ENCODE measurements at regions not wholly inside any gene's neighbourhood (a gene's known extent, or its start where the extent isn't known, plus 50 kb on each side); places are given as distances from the start of the nearest gene placed in this dataset.

DNA sequence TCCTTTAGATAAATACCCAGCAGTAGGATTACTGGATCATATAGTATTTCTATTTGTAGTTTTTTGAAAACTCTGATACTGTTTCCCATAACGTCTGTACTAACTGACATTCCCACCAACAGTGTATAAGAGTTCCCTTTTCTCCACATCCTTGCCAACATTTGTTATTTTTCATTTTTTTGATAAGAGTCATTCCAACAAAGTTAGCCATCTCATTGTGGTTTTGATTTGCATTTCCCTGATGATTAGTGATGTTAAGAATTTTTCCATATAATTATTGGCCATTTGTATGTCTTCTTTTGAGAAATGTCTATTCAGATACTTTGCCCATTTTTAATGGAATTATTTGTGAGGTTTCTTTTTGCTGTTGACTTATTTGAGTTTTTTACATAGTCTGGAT, 486.0 kb downstream of the FLRT2 start:
- no peak for DNase-seq

DNA sequence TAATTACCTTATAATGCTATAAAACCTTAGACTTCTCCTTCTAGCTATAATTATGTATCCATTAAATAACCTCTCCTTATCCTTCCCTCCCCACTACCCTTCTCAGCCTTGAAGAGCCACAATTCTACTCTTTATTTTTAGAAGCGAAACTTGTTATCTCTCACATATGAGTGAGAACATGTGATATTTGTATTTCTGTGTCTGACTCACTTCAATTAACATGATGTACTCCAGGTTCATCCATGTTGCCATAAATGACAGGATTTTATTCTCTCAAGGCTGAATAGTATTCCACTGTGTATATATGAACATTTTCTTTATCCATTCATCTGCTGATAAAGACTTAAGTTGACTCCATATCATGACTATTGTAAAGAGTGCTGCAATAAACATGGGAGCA, 485.6 kb downstream of the FLRT2 start:
- no peak for DNase-seq

DNA sequence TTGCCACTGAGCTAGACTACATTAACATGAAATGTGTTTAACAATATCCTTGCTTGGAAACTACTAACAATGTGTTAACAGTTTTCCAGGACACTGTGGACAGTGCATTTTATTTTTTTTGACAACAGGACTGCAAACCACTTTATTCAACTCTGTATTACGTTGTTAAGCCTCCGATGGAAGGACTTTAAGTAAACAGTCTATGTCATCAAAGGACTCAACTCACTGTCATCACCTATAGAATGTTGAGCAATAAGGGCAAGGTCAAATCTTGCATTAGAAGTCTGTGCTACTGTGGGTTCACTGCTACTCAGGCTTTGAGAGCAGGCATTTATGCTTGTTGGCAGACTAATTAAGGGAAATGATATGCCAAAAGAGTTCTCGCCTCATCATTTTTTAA, 483.7 kb downstream of the FLRT2 start:
- DNase-seq, result no peak

DNA sequence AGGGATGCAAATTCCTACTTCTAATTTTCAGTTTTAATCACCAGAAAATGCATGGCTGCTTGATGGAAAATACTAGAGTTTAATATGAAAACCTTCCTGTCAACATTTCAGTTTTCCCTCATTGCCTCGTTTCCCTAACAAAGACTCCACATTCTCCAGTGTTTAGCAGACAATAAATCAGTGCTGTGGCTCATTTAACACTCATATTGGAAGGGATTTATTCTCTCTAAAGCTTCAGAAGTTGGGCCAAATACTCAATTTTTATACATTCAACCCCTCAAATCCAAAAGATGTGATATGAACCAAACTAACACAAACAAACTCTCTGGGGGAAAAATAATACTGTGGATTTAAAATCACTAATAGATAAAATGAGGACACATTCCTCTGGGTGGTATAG, 482.5 kb downstream of the FLRT2 start:
- DNase-seq, result no peak

DNA sequence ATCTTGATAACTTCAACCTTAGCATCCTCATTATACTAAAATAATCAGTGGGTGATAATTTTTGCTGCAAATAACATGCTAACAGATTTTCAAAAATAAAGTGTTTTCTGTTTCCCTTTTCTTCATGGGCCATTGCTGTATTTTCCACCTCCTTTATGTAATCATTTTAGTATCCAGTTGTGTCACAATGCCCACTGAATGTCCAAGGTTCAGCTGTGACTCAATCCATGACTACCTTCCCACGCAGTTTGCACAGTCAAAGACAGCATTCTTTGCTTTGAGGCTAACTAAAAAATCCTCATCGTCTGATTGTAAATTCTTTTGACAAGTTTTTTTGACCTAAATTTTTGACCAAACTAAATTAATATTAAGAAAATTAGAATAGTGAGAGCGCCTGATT, 474.1 kb downstream of the FLRT2 start:
- no peak for DNase-seq

DNA sequence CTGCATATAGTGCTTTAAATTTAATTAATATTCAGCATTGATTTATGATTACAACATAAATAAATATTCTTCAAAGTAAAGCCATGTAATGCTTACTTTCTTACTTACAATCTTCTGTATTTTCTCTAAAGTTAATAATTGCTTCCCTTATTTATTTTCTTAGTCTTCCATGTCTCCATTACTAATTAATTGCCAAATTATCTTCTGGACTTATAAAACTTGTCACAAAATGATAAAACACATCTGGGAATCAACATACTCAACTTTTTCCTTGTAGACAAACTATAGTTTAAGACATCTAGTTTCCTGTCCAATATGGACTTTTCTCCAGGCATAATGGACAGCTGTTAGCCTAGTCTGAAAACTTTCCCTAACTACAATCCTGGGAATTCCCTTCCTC, 466.6 kb downstream of the FLRT2 start:
- DNase-seq, result no peak

DNA sequence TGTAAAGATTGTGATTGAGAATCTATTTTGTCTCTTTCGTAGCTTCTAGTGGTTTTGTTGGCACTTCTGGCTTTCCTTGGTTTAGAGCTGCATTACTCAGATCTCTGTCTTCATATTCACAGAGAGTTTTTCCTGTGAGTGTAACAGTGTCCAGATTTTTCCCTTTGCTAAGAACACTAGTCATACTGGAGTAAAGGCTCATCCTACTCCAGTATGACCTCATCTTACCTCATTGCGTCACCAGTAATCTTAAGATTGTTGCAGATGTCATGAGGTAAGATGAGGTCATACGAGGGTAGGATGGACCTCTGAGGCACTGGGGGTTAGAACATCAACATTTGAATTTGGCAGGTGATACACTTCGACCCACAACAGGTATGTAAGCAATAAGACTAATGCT, 461.2 kb downstream of the FLRT2 start:
- DNase-seq, result no peak

DNA sequence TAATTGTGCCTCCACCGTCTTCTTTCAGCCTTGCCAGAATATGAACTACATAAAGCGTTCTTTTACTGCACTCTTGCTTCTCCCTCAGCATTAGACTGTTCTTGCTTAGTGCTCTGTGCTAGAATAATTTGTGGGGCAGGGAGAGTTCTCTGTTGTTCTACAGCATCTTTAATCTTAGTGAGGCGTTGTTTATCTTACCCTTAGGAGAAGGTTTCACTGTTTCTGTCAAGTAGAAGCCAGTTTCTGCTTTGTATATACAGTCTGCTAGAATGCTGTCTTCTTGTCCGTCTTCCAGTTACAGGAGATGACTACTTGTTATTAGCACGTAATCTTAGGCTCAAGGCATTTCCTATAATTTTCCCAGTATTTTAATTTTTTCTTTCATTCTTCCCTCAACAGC, 458.0 kb downstream of the FLRT2 start:
- no peak for DNase-seq

DNA sequence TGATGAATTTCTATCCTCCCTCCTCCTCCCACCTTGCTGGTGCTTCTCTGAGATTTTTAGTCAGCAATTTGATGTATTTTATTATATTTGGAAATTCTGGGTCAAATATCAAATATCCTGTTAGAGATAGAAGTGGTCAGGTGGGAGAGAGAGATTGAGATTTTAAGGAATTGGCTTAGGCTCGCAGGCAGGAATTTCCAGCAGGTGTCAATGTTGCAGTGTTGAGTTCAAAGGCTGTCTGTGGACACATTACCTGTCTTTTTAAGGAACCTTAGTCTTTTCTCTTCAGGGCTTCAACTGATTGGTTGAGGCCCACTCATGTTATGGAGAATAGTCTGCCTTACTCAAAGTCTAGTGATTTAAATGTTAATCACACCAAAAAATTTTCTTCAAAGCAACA, 457.3 kb downstream of the FLRT2 start:
- no peak for DNase-seq

DNA sequence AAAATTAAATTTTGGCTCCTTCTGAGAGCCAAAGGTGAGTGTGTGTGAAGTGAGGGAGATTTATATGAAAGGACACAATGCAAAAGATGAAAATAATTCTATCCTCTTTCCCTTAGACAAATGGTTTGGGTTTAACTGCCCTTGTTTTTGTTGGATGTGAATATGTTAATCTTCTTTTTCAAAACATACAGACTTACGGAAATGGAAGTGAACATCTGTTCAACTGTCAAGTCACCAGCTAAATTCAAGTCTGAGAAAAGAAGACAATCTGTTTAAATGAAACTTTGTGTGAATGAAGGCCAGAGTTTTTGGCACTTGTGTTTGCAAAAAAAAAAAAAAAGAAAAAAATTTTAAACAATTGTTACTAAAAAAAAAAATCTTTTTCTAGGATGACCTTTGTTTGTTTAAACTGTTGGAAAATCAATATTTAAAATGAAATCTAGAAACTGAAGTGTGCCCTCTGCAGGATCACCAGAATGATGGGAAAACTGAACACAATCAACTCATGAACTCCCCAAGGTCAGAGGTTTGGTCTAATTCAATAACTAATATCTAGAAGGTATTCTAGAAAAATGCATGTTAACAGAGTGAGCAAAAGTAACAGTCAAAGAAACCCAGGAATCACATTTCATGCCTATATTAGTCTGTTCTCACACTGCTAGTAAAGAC, 448.8 kb downstream of the FLRT2 start:
- DNase-seq, result no peak

DNA sequence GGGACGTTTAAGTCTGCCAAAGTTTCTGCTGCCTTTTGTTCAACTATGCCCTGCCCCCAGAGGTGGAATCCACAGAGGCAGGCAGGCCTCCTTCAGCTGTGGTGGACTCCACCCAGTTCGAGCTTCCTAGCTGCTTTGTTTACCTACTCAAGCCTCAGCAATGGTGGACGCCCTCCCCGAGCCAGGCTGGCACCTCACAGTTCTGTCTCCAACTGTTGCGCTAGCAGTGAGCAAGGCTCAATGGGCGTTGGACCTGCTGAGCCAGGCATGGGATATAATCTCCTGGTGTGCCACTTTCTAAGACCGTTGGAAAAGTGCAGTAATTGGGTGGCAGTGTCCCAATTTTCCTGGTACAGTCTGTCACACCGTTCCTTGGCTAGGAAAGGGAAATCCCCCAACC, 444.7 kb downstream of the FLRT2 start:
- no peak for DNase-seq

DNA sequence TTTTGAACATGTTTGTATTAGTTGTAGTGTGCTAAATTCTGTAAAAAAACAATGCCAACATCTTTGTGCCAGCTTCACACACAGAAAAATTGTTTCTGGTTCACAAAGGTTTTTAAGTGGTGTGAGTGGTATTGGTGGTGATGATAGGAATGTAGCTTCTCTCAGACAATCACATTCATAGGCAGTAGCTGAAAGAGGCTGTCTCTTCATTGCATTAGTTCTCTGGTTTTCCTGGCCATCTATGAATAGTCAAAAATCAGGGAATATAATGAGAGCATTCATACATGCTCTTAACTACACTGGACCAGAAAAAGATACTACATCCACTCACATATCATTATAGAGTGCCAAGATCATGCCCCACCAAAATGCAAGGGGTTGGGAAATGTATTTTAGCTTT, 433.5 kb downstream of the FLRT2 start:
- DNase-seq, result no peak

DNA sequence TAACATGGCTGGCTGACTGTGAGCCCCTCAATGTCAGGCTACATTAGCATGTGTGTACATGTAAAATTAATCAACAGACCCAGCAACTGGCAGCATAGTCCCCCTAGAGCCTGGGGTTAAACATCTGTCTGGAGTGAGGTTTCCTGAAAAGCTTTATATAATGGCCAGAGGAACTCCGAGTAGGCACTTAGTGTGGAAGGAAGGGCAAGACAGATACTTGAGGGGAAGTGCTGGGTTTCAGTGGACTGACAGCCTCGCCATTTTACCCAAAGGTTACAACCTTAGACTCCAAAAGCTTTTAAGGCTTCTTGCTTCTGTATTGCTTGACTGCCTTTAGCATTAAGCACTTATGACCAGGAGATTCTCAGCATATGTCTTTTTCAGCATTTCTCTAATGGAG, 430.8 kb downstream of the FLRT2 start:
- no peak for DNase-seq

DNA sequence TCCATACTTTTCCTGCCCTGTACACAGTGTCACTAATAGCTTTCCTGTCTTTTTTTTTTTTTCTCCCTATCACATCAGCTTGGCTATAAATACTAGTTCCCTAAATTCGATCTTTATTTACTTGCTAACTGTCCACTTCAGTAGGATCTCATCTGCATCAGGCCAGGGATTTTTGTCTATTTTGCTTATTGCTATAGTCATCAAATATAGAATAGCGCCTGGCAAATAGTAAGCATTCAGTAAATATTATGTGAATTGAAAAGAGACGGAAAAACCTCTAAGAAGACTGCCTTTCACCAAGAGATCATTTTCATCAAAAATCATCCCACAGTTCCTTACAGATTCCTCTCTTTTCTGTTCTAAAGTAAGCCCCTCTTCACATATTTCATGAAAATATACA, 429.1 kb downstream of the FLRT2 start:
- no peak for DNase-seq

DNA sequence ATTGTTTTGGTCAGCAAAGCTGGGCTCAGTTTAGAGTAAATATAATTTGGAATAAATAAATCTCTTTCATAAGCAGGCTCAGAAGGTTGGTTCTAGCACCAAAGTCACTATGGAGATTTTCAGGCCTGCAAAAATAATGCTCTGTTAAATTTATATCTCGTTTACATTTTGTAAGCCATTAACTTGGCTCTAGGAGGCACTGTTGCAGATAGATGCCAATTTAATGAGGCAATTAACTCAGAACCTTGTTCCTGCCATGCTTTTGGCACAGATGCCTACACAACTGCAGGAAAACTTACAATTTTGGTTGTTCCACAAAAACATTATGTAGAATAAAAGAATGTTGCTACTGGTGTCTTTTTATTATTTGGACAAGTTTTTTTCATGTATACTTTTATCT, 428.1 kb downstream of the FLRT2 start:
- DNase-seq, result no peak

DNA sequence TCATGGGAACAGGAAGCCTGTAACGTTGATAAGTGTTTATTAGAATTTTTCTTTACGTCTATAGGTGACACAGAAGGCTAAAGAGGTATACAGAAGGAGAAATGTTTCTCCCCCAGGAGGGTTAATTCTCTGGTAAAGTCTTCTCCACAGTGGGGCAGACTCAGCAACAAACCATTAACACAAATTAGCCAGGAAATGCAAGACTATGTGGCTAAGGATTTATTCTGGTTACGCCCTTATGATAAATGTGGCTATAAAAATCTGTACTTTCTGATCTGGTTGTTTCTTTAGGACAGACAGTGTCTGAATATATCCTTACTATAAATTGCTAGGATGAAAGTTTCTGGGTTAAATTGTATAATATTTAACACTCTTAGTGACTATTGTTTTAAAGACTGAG, 423.3 kb downstream of the FLRT2 start:
- no peak for DNase-seq

DNA sequence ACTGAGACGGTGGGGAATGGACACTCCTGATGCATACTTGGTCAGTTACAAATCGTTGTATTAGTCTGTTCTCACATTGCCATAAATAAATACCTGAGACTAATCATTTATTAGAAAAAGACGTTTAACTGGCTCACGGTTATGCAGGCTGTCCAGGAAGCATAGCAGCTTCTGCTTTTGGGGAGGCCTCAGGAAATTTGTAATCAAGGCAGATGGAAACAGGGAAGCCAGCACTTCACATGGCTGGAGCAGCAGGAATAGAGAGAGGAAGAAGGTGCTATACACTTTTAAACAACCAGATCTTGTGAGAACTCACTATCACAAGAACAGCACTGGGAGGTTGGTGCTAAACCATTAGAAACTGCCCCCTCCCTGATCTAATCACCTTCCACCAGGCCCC, 418.2 kb downstream of the FLRT2 start:
- DNase-seq, result no peak

DNA sequence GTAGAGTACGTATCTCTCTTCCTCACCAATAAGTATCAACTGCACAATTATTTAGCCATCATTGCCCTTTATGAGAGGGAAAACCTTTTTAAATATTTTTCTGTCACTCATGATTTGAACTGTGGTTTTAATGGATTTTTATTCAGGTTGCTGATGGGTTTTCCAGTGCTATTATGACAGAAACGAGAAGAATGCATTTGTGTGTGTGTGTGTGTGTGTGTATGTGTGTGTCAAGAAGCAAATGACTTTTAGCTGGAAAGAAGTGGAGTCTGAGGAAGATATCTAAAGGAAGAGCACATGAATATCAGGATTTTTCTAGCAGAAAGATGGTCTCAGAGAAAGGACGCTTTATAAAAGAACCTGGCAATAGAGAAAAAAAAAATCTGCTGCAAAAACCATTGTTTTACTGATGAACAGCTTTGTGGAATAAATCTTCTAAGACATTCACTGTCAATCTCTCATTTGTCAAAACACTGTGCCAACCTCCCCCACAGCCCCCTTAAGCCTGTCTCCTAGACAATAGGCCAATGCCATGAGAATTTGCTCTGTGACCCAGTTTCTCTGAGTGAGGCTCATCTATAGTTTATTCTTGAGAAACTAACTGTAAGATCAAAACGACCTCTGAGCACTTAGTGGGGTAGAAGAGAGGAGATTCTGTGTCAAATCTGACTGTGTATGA, 417.7 kb downstream of the FLRT2 start:
- no peak for DNase-seq

DNA sequence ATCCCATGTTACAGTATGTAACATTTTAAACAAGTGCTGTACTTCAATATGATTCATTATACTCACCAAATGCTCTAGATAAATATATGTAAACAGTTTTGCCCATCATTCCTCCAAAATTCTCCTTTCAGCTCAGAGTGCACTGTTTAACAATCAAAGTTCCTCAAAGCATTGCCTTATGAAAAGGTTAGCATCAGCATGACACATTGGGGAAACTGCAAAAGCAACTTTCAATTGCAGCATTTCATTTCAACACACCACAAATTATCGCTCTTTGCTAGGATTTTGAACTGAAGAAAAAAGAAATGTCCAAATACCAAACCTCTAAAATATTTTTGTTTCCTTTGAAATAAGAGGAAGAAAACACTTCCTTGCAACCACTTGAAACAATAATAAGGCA, 413.2 kb downstream of the FLRT2 start:
- no peak for DNase-seq

DNA sequence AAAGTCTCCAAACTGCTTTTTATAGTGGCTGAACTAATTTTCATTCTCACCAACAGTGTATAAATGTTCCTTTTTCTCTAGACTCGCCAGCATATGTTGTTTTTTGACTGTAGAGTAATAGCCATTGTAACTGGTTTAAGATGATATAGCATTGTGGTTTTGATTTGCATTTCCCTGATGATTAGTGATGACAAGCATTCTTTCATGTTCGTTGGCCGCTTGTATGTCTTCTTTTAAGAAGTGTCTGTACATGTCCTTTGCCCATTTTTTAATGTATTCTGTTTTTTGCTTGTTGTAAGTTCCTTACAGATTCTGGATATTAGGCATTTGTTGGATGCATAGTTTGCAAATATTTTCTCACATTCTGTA, 404.9 kb downstream of the FLRT2 start:
- no peak for DNase-seq

DNA sequence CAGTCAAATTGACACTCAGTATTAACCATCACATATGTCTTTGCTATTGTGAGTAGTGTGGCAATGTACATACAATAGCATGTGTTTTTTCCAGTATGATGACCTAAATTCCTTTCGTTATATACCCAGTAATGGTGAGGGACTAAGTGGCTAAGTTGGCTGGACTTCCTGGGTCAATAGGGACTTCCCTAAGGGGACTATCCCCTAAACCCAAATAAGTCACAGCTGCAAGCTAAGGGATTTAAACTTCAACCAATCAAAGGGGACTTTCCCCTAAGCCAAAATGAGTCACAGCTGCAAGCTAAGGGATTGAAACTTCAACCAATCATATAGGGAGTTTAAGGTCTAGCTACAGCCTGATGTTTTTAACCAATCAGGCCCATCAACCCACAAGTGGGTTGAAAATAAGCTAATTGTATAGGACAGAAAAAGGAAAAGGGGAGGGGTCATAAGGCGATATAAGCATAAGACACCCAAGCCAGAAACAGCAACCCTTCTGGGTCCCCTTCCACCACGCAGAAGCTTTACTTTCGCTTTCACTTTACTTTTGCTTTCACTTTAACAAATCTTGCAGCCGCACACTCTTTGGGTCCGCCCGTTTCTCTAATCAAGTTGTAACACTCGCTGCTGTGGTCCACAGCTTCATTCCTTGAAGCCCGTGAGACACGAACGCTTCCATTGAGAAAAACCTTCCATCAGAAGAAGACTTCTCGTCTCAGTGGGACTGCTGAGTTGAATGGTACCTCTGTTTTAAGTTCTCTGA, 404.4 kb downstream of the FLRT2 start:
- peak; percentile 30 to 60 for DNase-seq

DNA sequence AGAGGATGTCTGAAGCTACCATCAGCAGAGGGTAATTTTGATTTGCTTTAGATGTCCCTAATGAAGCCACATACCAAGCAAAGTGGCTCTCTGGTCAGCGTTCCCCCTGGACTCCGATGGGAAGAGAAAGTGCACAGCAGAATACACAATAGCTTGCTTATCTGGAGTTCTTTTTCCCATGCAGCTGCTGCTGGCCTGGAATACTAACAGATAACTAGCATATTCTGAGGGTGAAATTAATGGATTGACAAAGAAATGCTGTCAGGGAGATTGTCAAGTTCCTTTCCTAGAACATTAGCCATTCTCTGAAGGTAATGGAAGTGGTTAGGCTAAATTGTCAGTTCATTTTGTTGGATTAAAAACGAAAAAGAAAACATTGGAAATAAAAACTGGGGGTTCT, 391.3 kb downstream of the FLRT2 start:
- no peak for DNase-seq

DNA sequence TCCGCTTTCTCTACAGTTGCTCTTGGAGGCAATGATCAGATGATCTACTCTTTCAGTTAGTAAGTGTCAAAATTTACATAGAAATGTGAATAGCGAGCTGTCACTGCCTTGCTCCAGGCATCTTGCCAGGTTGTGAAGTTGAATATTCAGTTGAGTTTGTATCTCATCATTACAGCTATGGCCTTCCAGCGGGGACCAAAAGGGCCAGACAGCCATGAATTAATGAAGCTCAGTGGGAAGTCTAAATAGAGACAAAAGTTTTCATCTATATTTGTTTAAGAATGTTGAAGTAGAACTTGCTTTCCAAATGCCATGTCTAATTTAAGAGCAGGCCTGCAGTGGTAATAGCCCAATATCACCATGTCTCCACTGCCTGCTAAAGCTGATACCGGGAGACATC, 387.8 kb downstream of the FLRT2 start:
- DNase-seq, result no peak

DNA sequence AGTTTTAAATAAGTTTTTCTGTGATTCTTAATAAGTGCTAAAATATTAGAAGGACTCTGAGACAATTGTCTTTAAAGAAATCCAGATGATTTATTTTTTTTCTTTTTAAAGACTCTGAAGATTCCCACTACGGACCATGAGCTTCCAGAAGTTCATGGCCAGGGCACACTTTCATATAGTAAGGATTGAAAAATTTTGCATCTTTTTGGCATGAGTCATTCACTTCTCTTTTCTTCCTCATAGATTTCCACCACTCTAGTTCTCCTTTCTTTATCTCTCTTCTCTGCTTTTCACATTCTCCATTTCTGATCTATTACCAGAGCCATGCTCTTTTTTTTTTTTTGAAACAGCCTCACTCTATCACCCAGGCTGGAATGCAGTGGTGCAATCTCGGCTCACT, 385.8 kb downstream of the FLRT2 start:
- DNase-seq, result no peak

DNA sequence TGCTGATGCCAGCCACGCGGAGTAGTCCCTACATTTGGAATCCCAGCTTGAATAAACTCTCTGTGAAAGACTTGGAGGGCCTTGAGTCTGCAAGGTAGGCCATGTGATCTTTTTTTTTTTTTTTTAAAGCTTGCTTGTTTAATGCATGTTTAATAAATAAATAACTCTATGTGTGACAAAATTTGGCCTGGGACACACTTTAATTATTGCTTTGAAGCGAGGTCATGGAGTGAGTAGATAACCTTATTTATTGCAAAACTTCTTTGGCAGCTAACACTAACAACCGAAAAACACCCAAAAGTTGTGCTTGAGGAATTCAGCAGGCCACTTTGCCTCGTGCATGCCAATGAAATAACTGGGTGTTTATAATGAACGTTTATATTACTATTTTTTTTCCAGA, 382.2 kb downstream of the FLRT2 start:
- no peak for DNase-seq
